H9 (cell line): ENCODE measurements at regions not wholly inside any gene's neighbourhood (a gene's known extent, or its start where the extent isn't known, plus 50 kb on each side); places are given as distances from the start of the nearest gene placed in this dataset.

Experiments used
- DNase-seq: peaks from one replicate; pipeline ENCODE4 v3.0.0-alpha.2; 2017
- H2AFZ ChIP-seq: one replicate; pipeline ENCODE4 v1.6.1; 2013; ENCODE audit warnings: mild to moderate bottlenecking, low read length, control low read depth, moderate library complexity
- H2AK5ac ChIP-seq: 2 replicates; pipeline ENCODE4 v1.6.1; 2013; ENCODE audit warnings: low read length, control low read depth, mixed read lengths; ENCODE audit not compliant: insufficient read length
- H2BK120ac ChIP-seq: one replicate; pipeline ENCODE4 v1.6.1; 2013; ENCODE audit warnings: low read depth, mild to moderate bottlenecking, low read length, control low read depth, inconsistent platforms; ENCODE audit not compliant: poor library complexity, severe bottlenecking
- H2BK12ac ChIP-seq: 2 replicates; pipeline ENCODE4 v1.6.1; 2013; ENCODE audit warnings: low read length, control low read depth, mixed read lengths, low read depth; ENCODE audit not compliant: insufficient read length
- H2BK15ac ChIP-seq: 2 replicates; pipeline ENCODE4 v1.6.1; 2013; ENCODE audit warnings: low read depth, low read length, control low read depth
- H2BK20ac ChIP-seq: one replicate; pipeline ENCODE4 v1.6.1; 2013; ENCODE audit warnings: low read depth, mild to moderate bottlenecking, low read length, control low read depth, inconsistent platforms; ENCODE audit not compliant: poor library complexity, severe bottlenecking
- H2BK5ac ChIP-seq: 2 replicates; pipeline ENCODE4 v1.6.1; 2013; ENCODE audit warnings: low read length, control low read depth, mixed read lengths; ENCODE audit not compliant: insufficient read length
- H3K14ac ChIP-seq: 2 replicates; pipeline ENCODE4 v1.6.1; 2013; ENCODE audit warnings: low read length, control low read depth; ENCODE audit not compliant: insufficient read depth
- H3K18ac ChIP-seq: 2 replicates; pipeline ENCODE4 v1.6.1; 2013; ENCODE audit warnings: low read depth, mild to moderate bottlenecking, mixed read lengths, low read length, control low read depth; ENCODE audit not compliant: insufficient read length
- H3K23ac ChIP-seq: 2 replicates; pipeline ENCODE4 v1.6.1; 2013; ENCODE audit warnings: low read length, control low read depth, mixed read lengths, low read depth; ENCODE audit not compliant: insufficient read length
- H3K23me2 ChIP-seq: 2 replicates; pipeline ENCODE4 v1.6.1; 2013; ENCODE audit warnings: low read depth, mild to moderate bottlenecking, mixed read lengths, low read length, control low read depth; ENCODE audit not compliant: insufficient read length, poor library complexity, severe bottlenecking
- H3K27ac ChIP-seq: 2 replicates; pipeline ENCODE4 v1.5.1; 2013; ENCODE audit warnings: low read length, control low read depth, mixed read lengths, low read depth; ENCODE audit not compliant: insufficient read length
- H3K27me3 ChIP-seq: 2 replicates; pipeline ENCODE4 v1.6.1; 2013; ENCODE audit warnings: low read length, control low read depth, inconsistent platforms; ENCODE audit not compliant: insufficient read depth
- H3K4ac ChIP-seq: 2 replicates; pipeline ENCODE4 v1.6.1; 2013; ENCODE audit warnings: low read depth, mild to moderate bottlenecking, control low read depth, inconsistent platforms, low read length, moderate library complexity
- H3K4me1 ChIP-seq: 2 replicates; pipeline ENCODE4 v1.6.1; 2013; ENCODE audit warnings: low read length, control low read depth, inconsistent platforms; ENCODE audit not compliant: insufficient read depth
- H3K4me2 ChIP-seq: 2 replicates; pipeline ENCODE4 v1.6.1; 2013; ENCODE audit warnings: low read length, control low read depth, mixed read lengths; ENCODE audit not compliant: insufficient read length, insufficient read depth
- H3K56ac ChIP-seq: 2 replicates; pipeline ENCODE4 v1.6.1; 2013; ENCODE audit warnings: low read depth, mild to moderate bottlenecking, mixed read lengths, low read length, control low read depth; ENCODE audit not compliant: insufficient read length
- H3K79me1 ChIP-seq: 2 replicates; pipeline ENCODE4 v1.6.1; 2013; ENCODE audit warnings: low read depth, mild to moderate bottlenecking, moderate library complexity, low read length, control low read depth, inconsistent platforms; ENCODE audit not compliant: insufficient read depth, poor library complexity, severe bottlenecking
- H3K79me2 ChIP-seq: 2 replicates; pipeline ENCODE4 v1.6.1; 2013; ENCODE audit warnings: low read length, control low read depth, inconsistent platforms; ENCODE audit not compliant: insufficient read depth
- H3K9ac ChIP-seq: 2 replicates; pipeline ENCODE4 v1.6.1; 2013; ENCODE audit warnings: low read length, control low read depth, mixed read lengths; ENCODE audit not compliant: insufficient read length; ENCODE audit errors: extremely low read depth
- H3K9me3 ChIP-seq: one replicate; pipeline ENCODE4 v1.6.1; 2013; ENCODE audit warnings: low read depth, low read length, inconsistent platforms; ENCODE audit not compliant: control insufficient read depth
- H3T11ph ChIP-seq: one replicate; pipeline ENCODE4 v1.6.1; 2013; ENCODE audit warnings: mild to moderate bottlenecking, low read length, control low read depth, inconsistent platforms
- H4K20me1 ChIP-seq: one replicate; pipeline ENCODE4 v1.6.1; 2013; ENCODE audit not compliant: control insufficient read depth, insufficient read length, insufficient read depth
- H4K5ac ChIP-seq: 2 replicates; pipeline ENCODE4 v1.6.1; 2013; ENCODE audit warnings: low read depth, mild to moderate bottlenecking, mixed read lengths, low read length, control low read depth; ENCODE audit not compliant: insufficient read length
- H4K8ac ChIP-seq: replicated peaks from 2 replicates; pipeline ENCODE4 v1.6.1; 2013; ENCODE audit warnings: low read length, control low read depth, mixed read lengths, low read depth; ENCODE audit not compliant: insufficient read length
- H4K91ac ChIP-seq: 2 replicates; pipeline ENCODE4 v1.6.1; 2013; ENCODE audit warnings: low read depth, mild to moderate bottlenecking, moderate library complexity, mixed read lengths, low read length, control low read depth; ENCODE audit not compliant: insufficient read length
- H3K27ac Mint-ChIP-seq, 3 experiments: 2 replicates in 2 of 3; 3 replicates in 1 of 3; pipeline ENCODE4 v1.8.0; 2020 to 2021; ENCODE audit warnings: mixed read lengths in 3 of 3, mild to moderate bottlenecking in 1 of 3, moderate library complexity in 1 of 3
- H3K27me3 Mint-ChIP-seq: 2 replicates; pipeline ENCODE4 v1.8.0; 2021; ENCODE audit warnings: low read depth, mild to moderate bottlenecking, moderate library complexity, mixed read lengths
- H3K36me3 Mint-ChIP-seq, 3 experiments: 2 replicates in 2 of 3; 3 replicates in 1 of 3; pipeline ENCODE4 v1.8.0; 2020 to 2021; ENCODE audit warnings: low read depth in 3 of 3, mixed read lengths in 3 of 3; ENCODE audit not compliant: insufficient read depth in 1 of 3
- H3K4me1 Mint-ChIP-seq, 2 experiments: 2 replicates each; pipeline ENCODE4 v1.8.0; 2020; ENCODE audit warnings: mixed read lengths in 2 of 2
- H3K4me3 Mint-ChIP-seq, 2 experiments: 2 replicates in 1 of 2; 3 replicates in 1 of 2; pipeline ENCODE4 v1.8.0; 2020 to 2021; ENCODE audit warnings: mild to moderate bottlenecking in 2 of 2, mixed read lengths in 2 of 2, moderate library complexity in 1 of 2
- H3K9me3 Mint-ChIP-seq, 2 experiments: 2 replicates in 1 of 2; 3 replicates in 1 of 2; pipeline ENCODE4 v1.8.0; 2020; ENCODE audit warnings: mild to moderate bottlenecking in 2 of 2, mixed read lengths in 2 of 2, moderate library complexity in 1 of 2
- CTCF ChIP-seq: fragments of 200-600 bp; sonication (generic); conservative IDR thresholded peaks from 3 replicates; pipeline ENCODE4 v1.8.0; 2021; ENCODE audit warnings: antibody characterized with exemption, mild to moderate bottlenecking
- WGBS: extraction: QIAGEN DNeasy Blood & Tissue Kit; methylation state at CpG from one replicate; pipeline ENCODE4 v1.1.7; 2013; ENCODE audit warnings: missing lambda C conversion rate, low lambda C conversion rate, mixed read lengths; ENCODE audit not compliant: insufficient read length; ENCODE audit errors: extremely low coverage; 5-methylcytosine and 5-hydroxymethylcytosine counted together

- H4K91ac ChIP-seq = no peak overlapping the region
- no peak overlapping the region for H4K5ac ChIP-seq
- no peak overlapping the region for H2BK12ac ChIP-seq
- H2BK15ac ChIP-seq = no peak overlapping the region
- H2BK20ac ChIP-seq = no peak overlapping the region
- H3K9ac ChIP-seq = no peak overlapping the region
- H3K9me3 ChIP-seq = no peaks in the 10 kb centered on the region
- H2BK120ac ChIP-seq = no peak overlapping the region
- TF ChIP-seq CTCF = no peak
- H3K79me1 ChIP-seq = no peaks in the 10 kb centered on the region
- no peaks in the 10 kb centered on the region for H3K27me3 ChIP-seq
- H3K4me3 Mint-ChIP-seq = no peak overlapping the region
- H3T11ph ChIP-seq = no peak overlapping the region
- no CpG with 5 or more reads among the region's 4 CpGs for WGBS
- H3K27ac Mint-ChIP-seq = no peak overlapping the region; a peak in 1 of 7 replicates
- no peak overlapping the region for H3K56ac ChIP-seq
- H2BK5ac ChIP-seq = no peak overlapping the region
- H3K23ac ChIP-seq = no peak overlapping the region
- no peaks in the 10 kb centered on the region for H3K27me3 Mint-ChIP-seq
- H3K36me3 Mint-ChIP-seq = no peaks in the 10 kb centered on the region
- no peak overlapping the region for H3K18ac ChIP-seq
- H3K4me2 ChIP-seq = no peak overlapping the region
- DNase-seq = no peak
- H3K14ac ChIP-seq = no peak overlapping the region
- no peak overlapping the region for H2AFZ ChIP-seq
- no peaks in the 10 kb centered on the region for H4K20me1 ChIP-seq
- no peaks in the 10 kb centered on the region for H3K23me2 ChIP-seq
- no peak overlapping the region for H3K27ac ChIP-seq
- no peak overlapping the region for H2AK5ac ChIP-seq
- H3K4ac ChIP-seq = no peak overlapping the region
- no peaks in the 10 kb centered on the region for H3K79me2 ChIP-seq
- H4K8ac ChIP-seq = no peak overlapping the region
- peaks cover 66 to 67% of the 10 kb centered on the region in 2 experiments for H3K4me1 Mint-ChIP-seq
- no peaks in the 10 kb centered on the region; a peak in 1 of 5 replicates for H3K9me3 Mint-ChIP-seq
- H3K4me1 ChIP-seq = peaks cover 20% of the 10 kb centered on the region
Measured at GRCh38 chr5:62077387-62077786, 228.6 kb upstream of the KIF2A start.
